Loucy (cell line): ENCODE measurements at regions not wholly inside any gene's neighbourhood (a gene's known extent, or its start where the extent isn't known, plus 50 kb on each side); places are given as distances from the start of the nearest gene placed in this dataset.

Experiments used
- H2AFZ ChIP-seq: fragments of 200-600 bp; sonication (generic); 2 replicates; pipeline ENCODE4 v1.6.0; 2016; ENCODE audit warnings: antibody characterized with exemption, mild to moderate bottlenecking, low read length, moderate library complexity
- H3F3A ChIP-seq: fragments of 200-600 bp; 2 replicates; pipeline ENCODE4 v1.6.0; 2016; ENCODE audit warnings: antibody characterized with exemption, low read depth, mild to moderate bottlenecking
- H3K27me3 ChIP-seq: fragments of 200-600 bp; sonication (generic); 2 replicates; pipeline ENCODE4 v1.6.1; 2014; ENCODE audit warnings: low read length, mild to moderate bottlenecking; ENCODE audit not compliant: insufficient read depth, poor library complexity, severe bottlenecking
- H3K36me3 ChIP-seq: fragments of 200-600 bp; sonication (generic); 2 replicates; pipeline ENCODE4 v1.6.1; 2016; ENCODE audit warnings: low read length; ENCODE audit not compliant: insufficient read depth
- H3K4me1 ChIP-seq: fragments of 200-600 bp; sonication (generic); 2 replicates; pipeline ENCODE4 v1.5.1; 2014; ENCODE audit warnings: low read length, mild to moderate bottlenecking; ENCODE audit not compliant: insufficient read depth, poor library complexity, severe bottlenecking
- H3K4me2 ChIP-seq: fragments of 200-600 bp; sonication (generic); 2 replicates; pipeline ENCODE4 v1.6.0; 2014; ENCODE audit warnings: antibody characterized with exemption, low read length, low read depth, mild to moderate bottlenecking; ENCODE audit not compliant: poor library complexity, severe bottlenecking
- H3K4me3 ChIP-seq: fragments of 200-600 bp; sonication (generic); 2 replicates; pipeline ENCODE4 v1.5.1; 2014; ENCODE audit warnings: low read length, mild to moderate bottlenecking, mixed read lengths; ENCODE audit not compliant: poor library complexity, severe bottlenecking
- H3K79me2 ChIP-seq: fragments of 200-600 bp; sonication (generic); 2 replicates; pipeline ENCODE4 v1.6.1; 2014; ENCODE audit warnings: low read length; ENCODE audit not compliant: insufficient read depth
- H3K9ac ChIP-seq: fragments of 200-600 bp; sonication (generic); 2 replicates; pipeline ENCODE4 v1.6.0; 2014; ENCODE audit warnings: mild to moderate bottlenecking, low read depth, low read length, moderate library complexity; ENCODE audit not compliant: poor library complexity, severe bottlenecking
- H3K9me2 ChIP-seq: fragments of 200-600 bp; sonication (generic); replicated peaks from 2 replicates; pipeline ENCODE4 v1.6.1; 2016; ENCODE audit warnings: low read depth, low read length, mixed read lengths
- H3K9me3 ChIP-seq: fragments of 200-600 bp; sonication (generic); 2 replicates; pipeline ENCODE4 v1.6.1; 2014; ENCODE audit warnings: mild to moderate bottlenecking, antibody characterized with exemption, low read length, low read depth; ENCODE audit not compliant: insufficient read depth
- H4K20me1 ChIP-seq: fragments of 200-600 bp; sonication (generic); 2 replicates; pipeline ENCODE4 v1.6.0; 2014; ENCODE audit warnings: antibody characterized with exemption, low read length, mild to moderate bottlenecking; ENCODE audit not compliant: insufficient read depth, poor library complexity, severe bottlenecking
- EZH2phosphoT487 ChIP-seq: fragments of 200-600 bp; IDR thresholded peaks from 2 replicates; pipeline ENCODE4 v1.6.1; 2018; ENCODE audit warnings: antibody characterized with exemption, mild to moderate bottlenecking, moderate library complexity, borderline replicate concordance
- TF ChIP-seq, protein P1 (sequence below): fragments of 200-600 bp; sonication (generic); conservative IDR thresholded peaks from 2 replicates; pipeline ENCODE4 v1.5.1; 2014; ENCODE audit warnings: mild to moderate bottlenecking, antibody characterized with exemption, low read length

DNA sequence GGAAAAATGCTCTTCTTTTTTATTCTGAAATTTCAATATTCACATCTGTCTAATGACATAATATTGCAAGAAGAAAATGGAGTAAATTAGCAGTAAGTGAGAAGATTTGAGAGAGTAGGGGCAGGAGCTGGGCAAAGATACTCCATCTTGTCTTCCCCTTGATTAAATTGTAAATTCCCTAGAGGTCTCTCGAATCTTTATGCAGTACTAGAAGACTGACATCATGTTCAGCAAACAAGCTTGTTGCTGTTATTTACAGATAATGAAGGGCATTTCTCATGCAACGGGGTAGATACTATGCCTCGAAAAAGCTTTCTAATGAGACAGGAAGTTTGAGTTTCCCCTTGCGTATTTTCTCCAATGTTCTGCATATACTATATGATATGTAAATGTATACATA is 306.9 kb upstream of the PTCHD4 start:
- H3K9me3 ChIP-seq = no peaks in the 10 kb centered on the region
- H3K4me3 ChIP-seq = no peak overlapping the region
- no peaks in the 10 kb centered on the region for H3K36me3 ChIP-seq

DNA sequence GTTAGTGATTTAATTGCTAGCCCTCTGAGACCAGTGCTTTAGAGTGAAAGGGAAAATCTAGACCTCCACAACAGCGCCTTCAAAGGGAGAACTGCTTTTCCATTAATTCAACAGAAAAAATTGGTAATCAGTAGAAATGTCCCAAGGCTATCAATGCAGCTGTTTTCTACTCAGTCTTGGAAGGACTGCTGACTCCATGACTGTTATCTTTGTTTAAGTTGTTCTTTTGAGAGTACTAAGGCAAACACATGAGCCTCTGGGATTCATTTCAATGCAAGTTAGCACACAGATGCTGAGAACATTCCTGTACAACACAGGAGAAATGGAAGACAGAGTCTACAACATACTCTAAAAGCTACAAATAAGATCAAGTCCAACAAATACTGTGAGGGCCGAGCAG is 301.7 kb upstream of the PTCHD4 start:
- TF ChIP-seq, protein P1, sequence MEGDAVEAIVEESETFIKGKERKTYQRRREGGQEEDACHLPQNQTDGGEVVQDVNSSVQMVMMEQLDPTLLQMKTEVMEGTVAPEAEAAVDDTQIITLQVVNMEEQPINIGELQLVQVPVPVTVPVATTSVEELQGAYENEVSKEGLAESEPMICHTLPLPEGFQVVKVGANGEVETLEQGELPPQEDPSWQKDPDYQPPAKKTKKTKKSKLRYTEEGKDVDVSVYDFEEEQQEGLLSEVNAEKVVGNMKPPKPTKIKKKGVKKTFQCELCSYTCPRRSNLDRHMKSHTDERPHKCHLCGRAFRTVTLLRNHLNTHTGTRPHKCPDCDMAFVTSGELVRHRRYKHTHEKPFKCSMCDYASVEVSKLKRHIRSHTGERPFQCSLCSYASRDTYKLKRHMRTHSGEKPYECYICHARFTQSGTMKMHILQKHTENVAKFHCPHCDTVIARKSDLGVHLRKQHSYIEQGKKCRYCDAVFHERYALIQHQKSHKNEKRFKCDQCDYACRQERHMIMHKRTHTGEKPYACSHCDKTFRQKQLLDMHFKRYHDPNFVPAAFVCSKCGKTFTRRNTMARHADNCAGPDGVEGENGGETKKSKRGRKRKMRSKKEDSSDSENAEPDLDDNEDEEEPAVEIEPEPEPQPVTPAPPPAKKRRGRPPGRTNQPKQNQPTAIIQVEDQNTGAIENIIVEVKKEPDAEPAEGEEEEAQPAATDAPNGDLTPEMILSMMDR = no peak
- TF ChIP-seq EZH2phosphoT487 = no peak
- no peaks in the 10 kb centered on the region for H3K9me2 ChIP-seq

More for the DNA sequence above, 306.9 kb upstream of the PTCHD4 start:
- Histone ChIP-seq H3K27me3 (no peaks in the 10 kb centered on the region), H4K20me1 (no peaks in the 10 kb centered on the region), H3K9me2 (no peaks in the 10 kb centered on the region), H2AFZ (no peak overlapping the region), H3K79me2 (no peaks in the 10 kb centered on the region), H3F3A (no peaks in the 10 kb centered on the region), H3K4me2 (no peak overlapping the region), H3K9ac (no peak overlapping the region), H3K4me1 (no peaks in the 10 kb centered on the region)
- TF ChIP-seq EZH2phosphoT487 = no peak
- TF ChIP-seq, protein P1 = no peak

GRCh38 chr6:48404927-48405326 is 293.9 kb upstream of the PTCHD4 start:
- H3K79me2 ChIP-seq = no peaks in the 10 kb centered on the region
- H4K20me1 ChIP-seq = no peaks in the 10 kb centered on the region
- no peaks in the 10 kb centered on the region for H3F3A ChIP-seq
- H3K9me3 ChIP-seq = no peaks in the 10 kb centered on the region
- TF ChIP-seq, protein P1 = no peak
- no peak for TF ChIP-seq EZH2phosphoT487
- H3K9ac ChIP-seq = no peak overlapping the region
- no peaks in the 10 kb centered on the region for H3K36me3 ChIP-seq
- H3K4me3 ChIP-seq = no peak overlapping the region
- H3K4me2 ChIP-seq = no peak overlapping the region
- H3K27me3 ChIP-seq = no peaks in the 10 kb centered on the region
- H3K9me2 ChIP-seq = no peaks in the 10 kb centered on the region
- H3K4me1 ChIP-seq = no peaks in the 10 kb centered on the region
- no peak overlapping the region for H2AFZ ChIP-seq

More for the DNA sequence above, 301.7 kb upstream of the PTCHD4 start:
- no peaks in the 10 kb centered on the region for H3K79me2 ChIP-seq
- H3F3A ChIP-seq = no peaks in the 10 kb centered on the region
- no peaks in the 10 kb centered on the region for H3K9me3 ChIP-seq
- no peak overlapping the region for H3K4me3 ChIP-seq
- no peaks in the 10 kb centered on the region for H3K36me3 ChIP-seq
- no peaks in the 10 kb centered on the region for H3K4me1 ChIP-seq
- H3K27me3 ChIP-seq = no peaks in the 10 kb centered on the region
- no peaks in the 10 kb centered on the region for H4K20me1 ChIP-seq
- no peak overlapping the region for H3K4me2 ChIP-seq
- no peak overlapping the region for H2AFZ ChIP-seq
- H3K9ac ChIP-seq = no peak overlapping the region
